B cell (primary cell): ENCODE measurements at regions not wholly inside any gene's neighbourhood (a gene's known extent, or its start where the extent isn't known, plus 50 kb on each side); places are given as distances from the start of the nearest gene placed in this dataset.

ENCODE experiments used
- ATAC-seq: fragments of 200-7000 bp; cut with Tn5 transposase; one replicate; pipeline ENCODE4 v1.10.0; 2021; ENCODE audit warnings: low read depth, mild to moderate bottlenecking, moderate number of reproducible peaks, moderate library complexity
- CTCF ChIA-PET: fragments of 350-600 bp; sonication (Branson Sonifier 250); formaldehyde crosslinking; loops from one replicate; lab custom pipeline; 2021; ENCODE audit warnings: antibody characterized with exemption, inconsistent platforms; lab: Charles Lee
- POLR2A ChIA-PET: fragments of 350-600 bp; sonication (Branson Sonifier 250); formaldehyde crosslinking; loops from one replicate; lab custom pipeline; 2021; ENCODE audit warnings: antibody characterized with exemption; lab: Charles Lee
- DNase-seq: peaks from one replicate; pipeline ENCODE4 v3.0.0; 2013
- H2AFZ ChIP-seq: 2 replicates; pipeline ENCODE4 v1.6.1; 2012; ENCODE audit warnings: mild to moderate bottlenecking, low read depth, low read length; ENCODE audit not compliant: insufficient read depth, poor library complexity, severe bottlenecking
- H3K27ac ChIP-seq, 2 donors: 1 replicate in 1 of 2; 2 replicates in 1 of 2; pipeline ENCODE4 v1.5.1; 2012 to 2013; ENCODE audit warnings: low read length in 2 of 2, mild to moderate bottlenecking in 2 of 2, moderate library complexity in 1 of 2
- H3K27me3 ChIP-seq, 4 experiments: fragments of 200-600 bp in 1 of 4; sonication (generic) in 1 of 4; replicated peaks in 1 of 4; 1 replicate in 2 of 4; 2 replicates in 2 of 4; pipeline versions ENCODE4 v1.6.1 to v1.7.0; 2013 to 2016; ENCODE audit warnings: low read length in 3 of 4, mild to moderate bottlenecking in 2 of 4, mixed read lengths in 1 of 4, moderate library complexity in 1 of 4; ENCODE audit not compliant: insufficient read depth in 4 of 4, control insufficient read depth in 3 of 4; ENCODE audit errors: control extremely low read depth in 1 of 4
- H3K36me3 ChIP-seq, 2 experiments: replicated peaks in 1 of 2; 1 replicate in 1 of 2; 2 replicates in 1 of 2; pipeline versions ENCODE4 v1.6.1 to v1.7.1; 2013; ENCODE audit warnings: low read length in 1 of 2; ENCODE audit not compliant: insufficient read depth in 2 of 2, control insufficient read depth in 1 of 2; ENCODE audit errors: control extremely low read depth in 1 of 2, extremely low read depth in 1 of 2
- H3K4me1 ChIP-seq, 2 donors: fragments of 200-600 bp in 1 of 2; sonication (generic) in 1 of 2; 1 replicate in 1 of 2; 2 replicates in 1 of 2; pipeline versions ENCODE4 v1.5.1 to v1.6.1; 2013 to 2017; ENCODE audit warnings: low read length in 2 of 2; ENCODE audit not compliant: control insufficient read depth in 2 of 2, insufficient read depth in 2 of 2
- H3K4me2 ChIP-seq: replicated peaks from 2 replicates; pipeline ENCODE3; 2012; ENCODE audit warnings: mild to moderate bottlenecking, low read depth, low read length; ENCODE audit not compliant: poor library complexity, severe bottlenecking
- H3K4me3 ChIP-seq, 5 experiments: fragments of 200-600 bp in 1 of 5; sonication (generic) in 1 of 5; 1 replicate in 3 of 5; 2 replicates in 2 of 5; pipeline versions ENCODE4 v1.5.1 to v1.7.0; 2011 to 2016; ENCODE audit warnings: low read length in 4 of 5, mild to moderate bottlenecking in 4 of 5, low read depth in 2 of 5, control low read depth in 1 of 5, moderate library complexity in 1 of 5; ENCODE audit not compliant: insufficient read depth in 1 of 5; ENCODE audit errors: control extremely low read depth in 1 of 5, extremely low read depth in 1 of 5
- H3K79me2 ChIP-seq: fragments of 200-600 bp; sonication (generic); one replicate; pipeline ENCODE4 v1.6.0; 2016; ENCODE audit warnings: low read length; ENCODE audit not compliant: control insufficient read depth, insufficient read depth
- H3K9ac ChIP-seq: fragments of 200-600 bp; sonication (generic); 2 replicates; pipeline ENCODE4 v1.6.1; 2017; ENCODE audit warnings: mild to moderate bottlenecking, low read length, moderate library complexity
- H3K9me3 ChIP-seq, 3 donors: one replicate each; pipeline versions ENCODE4 v1.6.1 to v1.7.1; 2013; ENCODE audit warnings: low read length in 2 of 3; ENCODE audit not compliant: control insufficient read depth in 2 of 3, insufficient read depth in 1 of 3; ENCODE audit errors: control extremely low read depth in 1 of 3
- H4K20me1 ChIP-seq: 2 replicates; pipeline ENCODE4 v1.6.0; 2012; ENCODE audit warnings: mild to moderate bottlenecking, low read length; ENCODE audit not compliant: insufficient read depth, control insufficient read depth, poor library complexity, severe bottlenecking
- H3K27ac Mint-ChIP-seq: one replicate; pipeline ENCODE4 v1.8.0; 2021; ENCODE audit warnings: mixed read lengths
- H3K27me3 Mint-ChIP-seq: one replicate; pipeline ENCODE4 v1.8.0; 2021; ENCODE audit warnings: mixed read lengths
- H3K4me1 Mint-ChIP-seq: one replicate; pipeline ENCODE4 v1.8.0; 2021; ENCODE audit warnings: mixed read lengths
- H3K4me3 Mint-ChIP-seq: one replicate; pipeline ENCODE4 v1.8.0; 2021; ENCODE audit warnings: mixed read lengths
- H3K9me3 Mint-ChIP-seq: one replicate; pipeline ENCODE4 v1.8.0; 2022; ENCODE audit warnings: mixed read lengths; ENCODE audit not compliant: insufficient read depth
- CTCF ChIP-seq: fragments of 200-600 bp; IDR thresholded peaks from one replicate; pipeline ENCODE4 v1.8.0; 2022; ENCODE audit warnings: antibody characterized with exemption, mild to moderate bottlenecking
- EZH2 ChIP-seq: IDR thresholded peaks from 2 replicates; pipeline ENCODE4 v1.6.1; 2012; ENCODE audit warnings: borderline replicate concordance, low read depth, mild to moderate bottlenecking, moderate library complexity, low read length; ENCODE audit not compliant: insufficient read depth, poor library complexity, severe bottlenecking
- WGBS: methylation state at CpG from one replicate; pipeline ENCODE4 v1.1.5; 2013; ENCODE audit warnings: missing lambda C conversion rate; ENCODE audit not compliant: insufficient coverage; 5-methylcytosine and 5-hydroxymethylcytosine counted together
- intact Hi-C: fragments of 100-400 bp; cut with micrococcal nuclease; formaldehyde crosslinking; loops from one replicate; pipeline ENCODE4 v1.10.0; 2022

- H3K4me1 ChIP-seq: no peaks in the 10 kb centered on the region
- intact Hi-C loops: no loop called here
- WGBS: no CpG with 5 or more reads among the region's 1 CpG
- Mint-ChIP-seq H3K9me3 (peaks cover 10% of the 10 kb centered on the region), H3K27me3 (peaks cover 35% of the 10 kb centered on the region), H3K27ac (no peak overlapping the region), H3K4me3 (no peak overlapping the region), H3K4me1 (no peaks in the 10 kb centered on the region)
- H4K20me1 ChIP-seq: no peaks in the 10 kb centered on the region
- H3K36me3 ChIP-seq: no peaks in the 10 kb centered on the region
- ChIA-PET POLR2A (no interaction called here), CTCF (interaction anchor here (0.7 kb wide), 1 partner anchor 354 kb away, joined by 3 read pairs; no protein-coding TSS in a partner anchor)
- ATAC-seq (no peak), DNase-seq (no peak)
- no peaks in the 10 kb centered on the region for H3K79me2 ChIP-seq
- no peak overlapping the region for H3K9ac ChIP-seq
- no peaks in the 10 kb centered on the region for H3K27me3 ChIP-seq
- no peak overlapping the region for H3K4me2 ChIP-seq
- TF ChIP-seq EZH2: no peak
- no peak for TF ChIP-seq CTCF
- no peak overlapping the region for H2AFZ ChIP-seq
- no peak overlapping the region for H3K4me3 ChIP-seq
- H3K27ac ChIP-seq: no peak overlapping the region
- H3K9me3 ChIP-seq: peaks cover 2 to 5% (median 5%) of the 10 kb centered on the region in 3 donors
Measured at GRCh38 chr17:77716289-77716926, 242.1 kb upstream of the TNRC6C start.

GRCh38 chr17:77717941-77718668, 240.4 kb upstream of the TNRC6C start:
- H3K9ac ChIP-seq: no peak overlapping the region
- H3K27ac ChIP-seq: no peak overlapping the region
- ATAC-seq (no peak), DNase-seq (no peak)
- Mint-ChIP-seq H3K9me3 (peaks cover 8% of the 10 kb centered on the region), H3K27ac (no peak overlapping the region), H3K27me3 (peaks cover 41% of the 10 kb centered on the region), H3K4me3 (no peak overlapping the region), H3K4me1 (no peaks in the 10 kb centered on the region)
- no peak overlapping the region for H2AFZ ChIP-seq
- TF ChIP-seq CTCF (no peak), EZH2 (no peak)
- POLR2A ChIA-PET: no interaction called here
- no peak overlapping the region for H3K4me2 ChIP-seq
- H3K4me3 ChIP-seq: no peak overlapping the region
- peaks cover 2 to 5% (median 5%) of the 10 kb centered on the region in 3 donors for H3K9me3 ChIP-seq
- peaks cover 0 to 8% (median 0%) of the 10 kb centered on the region in 4 experiments for H3K27me3 ChIP-seq
- no peaks in the 10 kb centered on the region for H4K20me1 ChIP-seq
- 97% methylated on average over 8 of the region's 11 CpGs for WGBS
- intact Hi-C loops: no loop called here
- CTCF ChIA-PET: no interaction called here
- H3K4me1 ChIP-seq: no peaks in the 10 kb centered on the region
- H3K79me2 ChIP-seq: no peaks in the 10 kb centered on the region
- no peaks in the 10 kb centered on the region for H3K36me3 ChIP-seq
